ENCODE measurements at regions not wholly inside any gene's neighbourhood (a gene's known extent, or its start where the extent isn't known, plus 50 kb on each side); places are given as distances from the start of the nearest gene placed in this dataset.

DNA sequence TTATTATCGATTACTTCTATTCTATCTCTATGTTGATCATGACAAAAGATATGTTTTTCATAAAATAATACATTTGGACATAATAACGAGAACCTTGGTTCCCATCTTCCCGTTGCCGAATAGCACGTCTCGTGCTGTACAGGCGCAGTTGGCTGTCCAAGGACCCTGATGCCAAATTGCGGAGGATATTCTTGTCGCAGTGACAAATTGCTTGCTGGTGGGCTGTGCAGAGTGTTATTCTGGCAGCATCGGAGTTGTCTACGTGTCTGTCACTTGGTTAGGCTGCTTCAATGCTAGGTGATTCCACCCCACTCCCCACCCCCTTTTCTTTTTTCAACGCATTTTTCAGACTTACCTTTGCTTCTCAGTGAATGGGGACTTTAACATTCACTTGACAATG, 546.8 kb downstream of the PRKD1 start:
- no peak overlapping the region for H3K27ac ChIP-seq (ENCODE audit: low read depth, low read length)
- no peak overlapping the region for H2BK15ac ChIP-seq (ENCODE audit: low read length)
- no peak overlapping the region for H2BK20ac ChIP-seq (ENCODE audit: low read length)
- CTCF ChIA-PET (ENCODE audit: partially characterized antibody): no interaction called here
- no peaks in the 10 kb centered on the region for H3K36me3 ChIP-seq (ENCODE audit: control insufficient read depth in 2 of 4, insufficient read depth in 4 of 4, low read length in 3 of 4)
- H3K14ac ChIP-seq (ENCODE audit: insufficient read length): no peak overlapping the region
- 95% methylated on average over 12 of the region's 12 CpGs; no CpG with 5 or more reads in 1 of the 2 experiments for whole genome bisulfite sequencing, 2 experiments (ENCODE audit: extremely low coverage in 1 of 2, insufficient coverage in 1 of 2, insufficient read length in 1 of 2, insufficient replicate concordance in 2 of 2, low coverage in 1 of 2, low lambda C conversion rate in 2 of 2, missing lambda C conversion rate in 1 of 2)
- no peaks in the 10 kb centered on the region for H3K79me2 ChIP-seq (ENCODE audit: control insufficient read depth in 1 of 2, insufficient read depth in 2 of 2, low read length in 2 of 2)
- H3K9ac ChIP-seq (replicated peaks in 1 of 4; ENCODE audit: extremely low read depth in 1 of 4, low read depth in 3 of 4, low read length in 3 of 4): no peak overlapping the region
- POLR2A ChIA-PET (ENCODE audit: partially characterized antibody): no interaction called here
- no peak overlapping the region for H2BK12ac ChIP-seq (ENCODE audit: low read depth, low read length)
- no peak overlapping the region for H2BK5ac ChIP-seq (ENCODE audit: low read depth, low read length)
- no peaks in the 10 kb centered on the region for H3K4me1 ChIP-seq (replicated peaks in 1 of 4; ENCODE audit: control insufficient read depth in 3 of 4, insufficient read depth in 4 of 4, low read length in 3 of 4)
- H4K91ac ChIP-seq (replicated peaks; ENCODE audit: insufficient read length, low read length): no peak overlapping the region
- no peaks in the 10 kb centered on the region for H3K23me2 ChIP-seq (ENCODE audit: low read depth, low read length)
- DNase-seq (ENCODE audit: low read depth in 1 of 2, low spot score in 2 of 2) (no peak), FAIRE-seq (no peak)
- no peak overlapping the region for H3K18ac ChIP-seq (ENCODE audit: extremely low read depth, low read length)
- H4K8ac ChIP-seq (ENCODE audit: extremely low read depth, insufficient read depth, low read length): no peak overlapping the region
- H2AFZ ChIP-seq (ENCODE audit: low read length): no peak overlapping the region
- H3K23ac ChIP-seq (ENCODE audit: insufficient read length): no peak overlapping the region
- TF ChIP-seq KDM5A (IDR thresholded peaks at IDR 0.05; ENCODE audit: low read length) (no peak), BACH1 (IDR thresholded peaks at IDR 0.05; ENCODE audit: low read length) (no peak), TEAD4 (IDR thresholded peaks at IDR 0.05; ENCODE audit: low read depth, low read length) (no peak), EP300 (IDR thresholded peaks at IDR 0.05; ENCODE audit: borderline replicate concordance in 1 of 2, low read depth in 2 of 2, low read length in 2 of 2) (no peak), POU5F1 (IDR thresholded peaks at IDR 0.05; ENCODE audit: low read depth, low read length) (no peak), SIN3A (conservative IDR thresholded peaks at IDR 0.05 in 1 of 2, IDR thresholded peaks at IDR 0.05 in 1 of 2; ENCODE audit: low read depth in 1 of 2, low read length in 2 of 2) (no peak), NRF1 (IDR thresholded peaks at IDR 0.05; ENCODE audit: low read depth, low read length) (no peak), ATF2 (IDR thresholded peaks at IDR 0.05; ENCODE audit: low read length) (no peak), POLR2A (IDR thresholded peaks at IDR 0.05; ENCODE audit: control extremely low read depth in 1 of 2, low read depth in 2 of 2, low read length in 2 of 2) (no peak), MAFK (IDR thresholded peaks at IDR 0.05; ENCODE audit: low read depth, low read length) (no peak), YY1 (IDR thresholded peaks at IDR 0.05; ENCODE audit: low read depth, low read length) (no peak), NANOG (IDR thresholded peaks at IDR 0.05; ENCODE audit: insufficient read depth, low read depth, low read length, poor library complexity, severe bottlenecking) (no peak), SP1 (IDR thresholded peaks at IDR 0.05; ENCODE audit: low read depth, low read length) (no peak)
- no peaks in the 10 kb centered on the region for H3K27me3 ChIP-seq (replicated peaks in 1 of 4; ENCODE audit: control insufficient read depth in 3 of 4, extremely low read depth in 1 of 4, insufficient read depth in 3 of 4, low read length in 3 of 4)
- no peaks in the 10 kb centered on the region; a peak in 1 of 4 replicates for H3K9me3 ChIP-seq (ENCODE audit: insufficient read depth in 2 of 2, low read depth in 1 of 2, low read length in 1 of 2)
- H3K56ac ChIP-seq (replicated peaks; ENCODE audit: insufficient read length, low read depth, low read length): no peak overlapping the region
- no peak overlapping the region for H2BK120ac ChIP-seq (replicated peaks; ENCODE audit: low read depth, low read length)
- no peak overlapping the region for H3K4me2 ChIP-seq (ENCODE audit: insufficient read depth in 1 of 2, low read depth in 2 of 2, low read length in 2 of 2)
- no peaks in the 10 kb centered on the region for H4K20me1 ChIP-seq (replicated peaks in 1 of 2; ENCODE audit: control insufficient read depth in 1 of 2, insufficient read depth in 2 of 2, low read length in 2 of 2)
- H3K79me1 ChIP-seq (ENCODE audit: low read depth, low read length): no peaks in the 10 kb centered on the region
- H4K5ac ChIP-seq (ENCODE audit: insufficient read length, low read depth, low read length): no peak overlapping the region
- no peak overlapping the region for H3K4me3 ChIP-seq (ENCODE audit: extremely low read depth in 1 of 4, insufficient read depth in 2 of 4, low read depth in 3 of 4, low read length in 4 of 4)
- H2AK5ac ChIP-seq (ENCODE audit: low read depth, low read length): no peak overlapping the region
- H3K4ac ChIP-seq (replicated peaks; ENCODE audit: insufficient read length, low read depth, low read length): no peak overlapping the region
